A673 (cell line): ENCODE measurements at regions not wholly inside any gene's neighbourhood (a gene's known extent, or its start where the extent isn't known, plus 50 kb on each side); places are given as distances from the start of the nearest gene placed in this dataset.

ENCODE experiments used
- EZH2 ChIP-seq: fragments of 200-600 bp; sonication (generic); IDR thresholded peaks from 2 replicates; pipeline ENCODE4 v1.6.1; 2017; ENCODE audit warnings: borderline replicate concordance, low read depth, mild to moderate bottlenecking, mixed read lengths, antibody characterized with exemption, low read length; ENCODE audit not compliant: poor library complexity, severe bottlenecking
- TF ChIP-seq, protein P1 (sequence below): fragments of 300-800, 200-600 bp; sonication (generic); conservative IDR thresholded peaks from 2 replicates; pipeline ENCODE4 v1.5.1; 2017; ENCODE audit warnings: low read depth, mild to moderate bottlenecking, antibody characterized with exemption, low read length, moderate library complexity, mixed read lengths

DNA sequence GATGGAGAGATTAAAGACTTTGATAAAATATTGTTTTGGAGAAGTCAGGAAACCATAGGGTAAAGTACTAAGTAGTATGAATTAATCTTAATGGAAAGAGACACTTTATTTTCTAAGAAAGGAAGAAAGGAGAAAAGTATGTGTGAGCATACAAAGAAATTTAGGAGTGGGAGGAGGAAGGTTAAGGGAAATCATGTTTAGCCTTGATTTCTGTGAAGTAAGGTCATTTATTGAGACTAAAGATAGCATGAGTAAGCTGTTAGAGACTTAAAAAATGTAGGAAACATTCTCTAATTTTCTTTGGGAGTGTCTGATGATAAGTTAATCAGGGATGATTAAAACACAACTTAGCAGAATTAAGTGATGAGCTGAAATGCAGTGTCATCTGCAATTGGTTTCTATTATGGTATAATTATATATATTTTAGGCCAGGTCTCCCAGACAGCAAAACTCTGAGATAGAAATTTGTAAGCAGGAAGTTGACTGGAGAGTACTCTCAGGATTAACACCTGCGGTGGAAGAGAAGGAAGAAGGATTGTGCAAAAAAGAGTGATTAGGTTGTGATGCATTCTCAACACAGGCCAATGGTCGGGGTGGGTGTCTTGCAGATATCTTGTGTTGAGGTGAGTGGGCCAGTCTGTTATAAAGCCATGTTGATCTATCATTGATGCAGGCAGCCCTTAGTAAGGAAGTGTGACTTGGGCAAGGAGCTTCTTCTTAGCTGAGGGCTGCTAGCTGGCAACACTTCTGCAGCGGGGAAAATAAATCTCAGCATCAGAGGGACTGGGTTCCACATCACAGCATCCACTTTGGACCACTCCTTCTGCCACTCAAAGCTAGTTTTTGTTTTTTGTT is 256.2 kb downstream of the AEBP2 start:
- TF ChIP-seq, protein P1, sequence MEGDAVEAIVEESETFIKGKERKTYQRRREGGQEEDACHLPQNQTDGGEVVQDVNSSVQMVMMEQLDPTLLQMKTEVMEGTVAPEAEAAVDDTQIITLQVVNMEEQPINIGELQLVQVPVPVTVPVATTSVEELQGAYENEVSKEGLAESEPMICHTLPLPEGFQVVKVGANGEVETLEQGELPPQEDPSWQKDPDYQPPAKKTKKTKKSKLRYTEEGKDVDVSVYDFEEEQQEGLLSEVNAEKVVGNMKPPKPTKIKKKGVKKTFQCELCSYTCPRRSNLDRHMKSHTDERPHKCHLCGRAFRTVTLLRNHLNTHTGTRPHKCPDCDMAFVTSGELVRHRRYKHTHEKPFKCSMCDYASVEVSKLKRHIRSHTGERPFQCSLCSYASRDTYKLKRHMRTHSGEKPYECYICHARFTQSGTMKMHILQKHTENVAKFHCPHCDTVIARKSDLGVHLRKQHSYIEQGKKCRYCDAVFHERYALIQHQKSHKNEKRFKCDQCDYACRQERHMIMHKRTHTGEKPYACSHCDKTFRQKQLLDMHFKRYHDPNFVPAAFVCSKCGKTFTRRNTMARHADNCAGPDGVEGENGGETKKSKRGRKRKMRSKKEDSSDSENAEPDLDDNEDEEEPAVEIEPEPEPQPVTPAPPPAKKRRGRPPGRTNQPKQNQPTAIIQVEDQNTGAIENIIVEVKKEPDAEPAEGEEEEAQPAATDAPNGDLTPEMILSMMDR: no peak
- no peak for TF ChIP-seq EZH2
